Epidermal melanocyte (primary cell): ENCODE measurements at regions not wholly inside any gene's neighbourhood (a gene's known extent, or its start where the extent isn't known, plus 50 kb on each side); places are given as distances from the start of the nearest gene placed in this dataset.
"Not testable (repeated sequence)": the region's sequence is repeated elsewhere in the genome, so short reads cannot be mapped to it uniquely, and the experiment has no call there.

Experiments used
- DNase-seq: peaks from one replicate; pipeline ENCODE4 v3.0.0; 2011; ENCODE audit warnings: low spot score; ENCODE audit not compliant: insufficient read length

GRCh38 chr2:143933946-143934569 is 585.9 kb downstream of the ZEB2 start:
- DNase-seq: no peak

- no peak for DNase-seq
These were observed 589.0 kb downstream of the ZEB2 start for GRCh38 chr2:143930891-143931290.

- DNase-seq: no peak
These were observed 591.3 kb downstream of the ZEB2 start for GRCh38 chr2:143928613-143929012.

GRCh38 chr2:143928184-143928583 is 591.7 kb downstream of the ZEB2 start:
- no peak for DNase-seq

GRCh38 chr2:143926736-143927135 is 593.2 kb downstream of the ZEB2 start:
- DNase-seq: no peak

GRCh38 chr2:143922261-143922830 is 597.6 kb downstream of the ZEB2 start:
- DNase-seq: not testable (repeated sequence)

GRCh38 chr2:143918465-143918989 is 601.4 kb downstream of the ZEB2 start:
- DNase-seq: no peak

GRCh38 chr2:143916781-143917180 is 603.1 kb downstream of the ZEB2 start:
- no peak for DNase-seq

- DNase-seq: no peak
These were observed 610.2 kb downstream of the ZEB2 start for GRCh38 chr2:143909577-143910353.

GRCh38 chr2:143908843-143909242 is 611.1 kb downstream of the ZEB2 start:
- DNase-seq: no peak

GRCh38 chr2:143907801-143908200 is 612.1 kb downstream of the ZEB2 start:
- DNase-seq: no peak

- no peak for DNase-seq
These were observed 613.1 kb downstream of the ZEB2 start for GRCh38 chr2:143906850-143907249.

GRCh38 chr2:143905587-143905986 is 614.3 kb downstream of the ZEB2 start:
- no peak for DNase-seq

GRCh38 chr2:143903172-143903856 is 616.6 kb downstream of the ZEB2 start:
- no peak for DNase-seq

- no peak for DNase-seq
These were observed 618.6 kb downstream of the ZEB2 start for GRCh38 chr2:143901185-143901842.

- no peak for DNase-seq
These were observed 619.9 kb downstream of the ZEB2 start for GRCh38 chr2:143899987-143900386.

GRCh38 chr2:143893371-143893770 is 626.5 kb downstream of the ZEB2 start:
- no peak for DNase-seq

- no peak for DNase-seq
These were observed 628.0 kb downstream of the ZEB2 start for GRCh38 chr2:143891879-143892308.

GRCh38 chr2:143890798-143891197 is 629.1 kb downstream of the ZEB2 start:
- DNase-seq: no peak

- DNase-seq: no peak
These were observed 630.7 kb downstream of the ZEB2 start for GRCh38 chr2:143889216-143889615.

- no peak for DNase-seq
These were observed 634.5 kb downstream of the ZEB2 start for GRCh38 chr2:143885461-143885860.
